PC-9 (cell line): ENCODE measurements at regions not wholly inside any gene's neighbourhood (a gene's known extent, or its start where the extent isn't known, plus 50 kb on each side); places are given as distances from the start of the nearest gene placed in this dataset.

Source experiments
- CTCF ChIP-seq: fragments of 200-600 bp; sonication (generic); conservative IDR thresholded peaks from 2 replicates; pipeline ENCODE4 v1.6.1; 2017; ENCODE audit warnings: mixed run types, antibody characterized with exemption, mild to moderate bottlenecking, moderate library complexity
- EZH2 ChIP-seq: fragments of 200-600 bp; sonication (generic); IDR thresholded peaks from 2 replicates; pipeline ENCODE4 v1.8.0; 2017; ENCODE audit warnings: antibody characterized with exemption, low read depth

- TF ChIP-seq CTCF, result no peak
- TF ChIP-seq EZH2, result no peak
Measured at GRCh38 chr5:6244339-6244714, 134.0 kb downstream of the MED10 start.
